ENCODE measurements at regions not wholly inside any gene's neighbourhood (a gene's known extent, or its start where the extent isn't known, plus 50 kb on each side); places are given as distances from the start of the nearest gene placed in this dataset.

DNA sequence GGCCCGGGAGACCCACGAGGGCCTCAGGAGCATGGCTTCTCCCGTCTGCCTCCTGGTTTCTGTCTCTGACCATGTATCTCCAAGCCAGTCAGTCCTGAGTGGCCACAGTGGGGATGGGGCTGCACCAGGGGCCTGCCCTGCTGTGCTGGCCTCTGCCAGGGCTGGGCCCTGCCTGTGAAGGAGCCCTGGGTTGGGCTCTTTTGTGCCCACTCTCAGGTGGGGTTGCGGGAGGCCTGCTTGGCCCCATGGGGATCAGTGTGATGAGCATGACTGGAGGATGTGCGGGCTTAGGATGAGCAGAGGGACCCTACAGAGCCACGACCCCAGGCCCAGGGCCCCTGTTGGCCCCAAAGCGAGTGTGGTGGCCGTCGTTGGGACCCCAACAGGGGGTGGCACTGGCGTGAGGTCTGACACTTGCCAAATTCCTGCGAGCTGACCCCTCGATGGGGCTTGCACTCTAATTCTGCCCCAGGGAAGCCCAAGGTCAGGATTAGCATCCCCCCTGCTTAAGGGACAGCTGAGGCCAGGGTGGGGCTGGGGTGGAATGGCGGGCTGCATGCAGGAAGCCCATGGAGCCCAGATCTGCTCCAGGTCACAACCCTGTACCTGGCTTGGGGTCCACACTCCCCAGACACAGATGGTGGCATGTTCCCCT lies 90.0 kb upstream of the BHLHE23 start:
- peak; percentile 64 for DNase-seq (ENCODE audit: low spot score)
- TF ChIP-seq, protein P1, sequence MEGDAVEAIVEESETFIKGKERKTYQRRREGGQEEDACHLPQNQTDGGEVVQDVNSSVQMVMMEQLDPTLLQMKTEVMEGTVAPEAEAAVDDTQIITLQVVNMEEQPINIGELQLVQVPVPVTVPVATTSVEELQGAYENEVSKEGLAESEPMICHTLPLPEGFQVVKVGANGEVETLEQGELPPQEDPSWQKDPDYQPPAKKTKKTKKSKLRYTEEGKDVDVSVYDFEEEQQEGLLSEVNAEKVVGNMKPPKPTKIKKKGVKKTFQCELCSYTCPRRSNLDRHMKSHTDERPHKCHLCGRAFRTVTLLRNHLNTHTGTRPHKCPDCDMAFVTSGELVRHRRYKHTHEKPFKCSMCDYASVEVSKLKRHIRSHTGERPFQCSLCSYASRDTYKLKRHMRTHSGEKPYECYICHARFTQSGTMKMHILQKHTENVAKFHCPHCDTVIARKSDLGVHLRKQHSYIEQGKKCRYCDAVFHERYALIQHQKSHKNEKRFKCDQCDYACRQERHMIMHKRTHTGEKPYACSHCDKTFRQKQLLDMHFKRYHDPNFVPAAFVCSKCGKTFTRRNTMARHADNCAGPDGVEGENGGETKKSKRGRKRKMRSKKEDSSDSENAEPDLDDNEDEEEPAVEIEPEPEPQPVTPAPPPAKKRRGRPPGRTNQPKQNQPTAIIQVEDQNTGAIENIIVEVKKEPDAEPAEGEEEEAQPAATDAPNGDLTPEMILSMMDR (IDR thresholded peaks at IDR 0.05), result no peak
- Histone ChIP-seq H3K27ac (no peak overlapping the region), H3K4me3 (no peak overlapping the region)

DNA sequence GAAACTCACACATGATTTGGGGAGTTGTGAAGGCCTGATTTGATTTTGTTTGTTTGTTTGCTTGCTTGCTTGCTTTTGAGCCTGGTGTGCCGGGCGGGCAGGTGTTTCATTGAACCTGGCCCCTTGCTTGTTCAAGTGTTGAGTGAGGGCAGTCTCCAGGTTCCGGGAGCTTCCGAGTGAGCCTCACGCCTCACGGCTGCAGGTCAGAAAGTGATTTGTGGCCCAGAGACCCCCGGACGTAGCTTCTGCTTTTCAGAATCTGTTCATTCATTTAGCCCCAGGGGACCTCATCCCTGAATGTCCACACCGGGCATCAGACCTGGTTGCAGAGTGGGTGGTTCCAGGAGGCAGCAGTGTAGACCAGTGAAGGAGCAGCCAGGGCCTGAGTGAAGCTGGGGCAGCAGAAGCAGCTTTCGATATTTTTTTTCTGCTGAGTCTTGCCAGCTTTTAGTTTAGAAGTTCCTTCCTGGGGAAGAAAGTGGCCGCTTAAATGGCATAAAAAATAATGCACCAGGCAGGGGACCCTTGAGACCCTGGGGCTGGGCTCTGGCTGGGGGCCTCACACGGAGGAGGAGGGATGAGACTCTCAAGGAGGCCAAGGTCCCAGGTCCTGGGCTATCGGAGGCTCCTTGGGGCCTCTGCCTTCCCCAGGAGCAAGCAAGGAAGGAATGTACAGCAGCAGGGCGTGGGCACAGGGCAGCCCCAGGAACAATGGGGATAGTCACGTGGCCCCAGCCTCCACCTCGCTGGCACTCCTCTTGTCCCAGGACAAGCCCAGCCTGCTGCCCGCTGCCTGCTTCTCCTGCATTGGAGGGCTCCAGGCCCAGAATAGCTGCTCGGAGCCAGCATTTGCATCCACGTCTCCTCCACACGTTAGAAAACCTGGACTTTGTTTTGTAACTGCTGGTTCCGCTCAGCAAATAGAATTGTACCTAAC lies 89.2 kb upstream of the BHLHE23 start:
- Histone ChIP-seq H3K4me3 (no peak overlapping the region), H3K27ac (no peak overlapping the region)
- TF ChIP-seq, protein P1 (IDR thresholded peaks at IDR 0.05), result no peak
- DNase-seq (ENCODE audit: low spot score), result peak; percentile 50

DNA sequence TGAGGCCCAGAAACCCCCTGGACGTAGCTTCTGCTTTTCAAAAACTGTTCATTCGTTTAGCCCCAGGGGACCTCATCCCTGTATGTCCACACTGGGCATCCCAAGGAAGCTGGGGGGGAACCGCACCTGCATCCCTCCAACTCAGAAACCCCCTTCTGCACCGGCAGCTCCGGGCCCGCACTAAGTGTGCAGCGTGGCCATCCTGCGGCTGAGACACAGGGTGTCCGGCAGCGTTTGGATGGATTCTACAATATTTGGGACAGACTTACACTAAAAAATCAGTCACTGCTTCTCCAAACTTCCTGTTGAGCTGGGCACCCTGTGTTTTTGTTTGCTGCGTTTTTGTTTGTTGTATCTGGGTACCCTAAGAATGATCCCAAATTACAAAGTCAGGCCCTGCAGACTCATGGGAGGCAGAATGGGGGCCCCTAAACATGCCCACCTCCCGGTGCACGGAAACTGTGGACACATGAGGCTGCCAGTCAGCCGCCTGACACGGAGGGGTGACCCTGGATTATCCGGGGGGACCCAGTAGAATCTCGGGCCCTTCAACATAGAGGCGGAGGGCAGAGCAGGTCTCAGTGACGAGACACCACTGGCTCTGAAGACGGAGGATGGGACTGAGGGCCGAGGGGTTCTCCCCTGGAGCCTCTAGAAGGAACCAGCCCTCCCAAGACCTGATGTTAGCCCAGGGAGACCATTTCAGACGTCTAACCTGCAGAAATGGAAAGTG lies 88.2 kb upstream of the BHLHE23 start:
- no peak overlapping the region for H3K4me3 ChIP-seq
- TF ChIP-seq, protein P1 (IDR thresholded peaks at IDR 0.05), result no peak
- DNase-seq (ENCODE audit: low spot score), result peak; percentile 62
- no peak overlapping the region for H3K27ac ChIP-seq

DNA sequence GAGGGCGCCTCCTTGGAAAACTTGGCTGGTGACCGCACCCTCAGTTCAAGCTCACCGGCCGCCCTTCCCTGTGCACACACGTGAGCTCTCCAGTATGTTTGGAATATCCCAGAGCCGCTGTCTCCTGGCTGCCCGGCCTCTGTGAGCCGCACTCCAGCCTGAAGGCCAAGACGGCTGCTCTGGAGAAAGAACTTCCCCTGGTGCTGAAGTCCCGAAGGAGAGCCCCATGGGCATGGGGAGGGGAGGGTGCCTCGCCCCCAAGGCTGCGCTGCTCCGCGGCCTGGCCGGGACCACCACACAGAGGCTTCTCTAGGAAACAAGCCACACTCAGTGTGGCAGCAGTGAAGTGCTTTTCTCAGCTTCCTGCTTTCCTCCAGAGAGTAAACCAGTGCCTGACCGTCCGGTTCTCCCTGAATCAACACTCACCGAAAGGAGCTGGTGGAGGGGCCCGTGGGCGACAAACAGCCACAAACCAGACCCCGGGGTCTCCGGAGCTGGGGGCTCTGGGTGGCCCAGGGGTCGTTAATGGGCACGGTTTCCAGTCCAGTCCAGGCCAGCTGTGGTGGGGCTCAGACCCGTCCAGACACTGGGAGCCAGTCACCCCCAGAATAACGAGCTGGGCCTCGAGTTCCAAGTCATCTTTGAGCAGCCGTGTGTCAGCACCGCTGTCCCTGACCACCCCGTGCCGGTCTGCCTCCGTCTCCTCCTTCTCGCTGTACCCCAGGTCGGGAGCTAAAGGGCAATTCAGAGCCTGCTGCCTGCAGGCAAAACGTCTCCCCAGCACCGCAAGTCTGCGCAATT lies 87.4 kb upstream of the BHLHE23 start:
- TF ChIP-seq, protein P1 (IDR thresholded peaks at IDR 0.05), result no peak
- Histone ChIP-seq H3K27ac (no peak overlapping the region), H3K4me3 (no peak overlapping the region)
- peak; percentile 56 for DNase-seq (ENCODE audit: low spot score)

DNA sequence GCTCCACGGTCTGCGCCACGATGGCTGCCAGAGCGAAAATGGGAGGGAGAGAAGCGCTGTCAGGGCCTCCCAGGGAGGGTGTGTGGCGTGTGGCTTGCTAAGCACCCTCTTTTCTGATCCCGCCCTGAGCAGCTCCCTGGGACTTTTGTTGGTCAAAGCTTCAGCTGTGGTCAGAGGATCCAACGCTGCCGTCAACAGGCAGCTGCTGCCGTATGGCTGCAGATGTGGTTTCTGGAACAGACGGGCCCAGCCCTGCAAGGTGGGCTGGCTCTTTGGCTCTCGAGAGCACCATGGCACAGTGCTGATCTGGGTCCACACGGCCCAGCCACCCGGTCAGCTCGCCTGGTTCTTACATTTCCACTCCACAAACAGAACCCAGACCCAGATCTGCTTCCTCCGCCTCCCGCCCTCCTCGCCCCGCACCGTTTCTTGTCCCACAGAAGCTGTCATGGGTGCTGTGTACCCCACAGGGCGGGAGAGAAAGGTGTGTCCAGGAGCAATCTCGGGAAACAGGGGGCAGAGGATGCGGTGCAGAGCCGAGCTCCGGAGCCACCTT lies 86.0 kb upstream of the BHLHE23 start:
- TF ChIP-seq, protein P1 (IDR thresholded peaks at IDR 0.05), result no peak
- peak; percentile 38 for DNase-seq (ENCODE audit: low spot score)
- Histone ChIP-seq H3K4me3 (no peak overlapping the region), H3K27ac (no peak overlapping the region)
